GM21786 (cell line): ENCODE measurements at regions not wholly inside any gene's neighbourhood (a gene's known extent, or its start where the extent isn't known, plus 50 kb on each side); places are given as distances from the start of the nearest gene placed in this dataset.

ENCODE experiments used
- ATAC-seq: cut with Tn5 transposase; IDR thresholded peaks from one replicate; pipeline ENCODE4 v1.9.1; 2021; ENCODE audit not compliant: unreplicated experiment

DNA sequence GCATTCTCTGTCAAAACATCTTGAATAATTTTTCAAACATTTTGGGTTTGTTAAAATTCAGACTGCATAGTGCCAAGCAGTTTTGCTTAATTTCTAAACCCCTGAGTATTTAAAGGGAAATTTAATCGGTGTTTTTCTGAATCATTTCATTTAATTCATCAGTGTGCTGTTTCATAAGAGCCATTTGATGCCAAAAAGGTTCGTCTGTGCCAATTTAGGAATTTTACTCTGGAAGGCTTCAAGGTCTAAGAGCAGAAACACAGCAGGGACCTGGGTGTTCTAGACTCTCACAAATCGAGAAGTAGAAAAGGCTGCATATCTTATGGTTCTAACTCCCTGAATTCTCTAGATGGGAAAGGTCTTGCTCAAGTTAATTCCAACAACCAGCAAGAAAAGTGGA is 311.9 kb upstream of the NT5C1B start:
- no peak for ATAC-seq

DNA sequence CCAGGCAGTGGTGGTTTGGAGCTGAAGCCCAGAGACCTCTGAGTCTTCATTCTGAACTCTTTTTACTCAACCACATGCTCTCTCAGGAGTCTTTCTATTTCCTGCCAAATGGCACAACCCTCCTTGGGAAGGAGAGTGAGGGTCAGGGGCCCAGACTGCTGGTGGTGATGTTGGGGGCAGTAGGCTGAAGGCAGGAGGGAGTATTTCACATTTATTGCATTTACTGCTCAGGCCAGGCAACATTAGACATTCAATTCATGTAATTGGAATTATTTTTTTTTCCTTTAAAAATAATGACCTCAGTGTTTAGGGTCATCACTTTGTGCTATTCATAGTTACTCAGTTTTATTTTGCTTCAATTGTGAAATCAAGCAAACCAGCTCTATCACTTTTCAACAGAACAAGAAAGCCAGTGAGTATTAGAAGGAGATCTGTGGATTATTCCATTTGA is 311.3 kb upstream of the NT5C1B start:
- no peak for ATAC-seq

DNA sequence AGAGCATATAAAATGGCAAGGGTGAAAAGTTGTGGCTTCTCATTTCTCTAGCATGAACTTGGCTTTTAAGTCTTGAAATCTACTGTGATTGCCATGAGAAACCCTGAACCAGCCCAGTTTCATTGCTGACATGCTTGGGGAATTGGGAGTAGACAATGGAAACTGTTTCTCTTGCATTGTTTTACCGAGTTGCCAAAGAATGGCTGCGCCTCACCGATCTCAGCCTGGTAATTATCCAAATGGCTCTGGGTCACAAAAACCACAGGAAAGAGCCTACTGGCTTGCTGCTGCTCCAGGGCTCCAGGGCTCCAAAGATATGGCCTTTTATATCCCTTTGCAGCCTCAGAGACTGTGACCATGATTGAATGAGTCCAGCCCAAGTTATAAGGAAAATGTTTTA is 310.4 kb upstream of the NT5C1B start:
- no peak for ATAC-seq

DNA sequence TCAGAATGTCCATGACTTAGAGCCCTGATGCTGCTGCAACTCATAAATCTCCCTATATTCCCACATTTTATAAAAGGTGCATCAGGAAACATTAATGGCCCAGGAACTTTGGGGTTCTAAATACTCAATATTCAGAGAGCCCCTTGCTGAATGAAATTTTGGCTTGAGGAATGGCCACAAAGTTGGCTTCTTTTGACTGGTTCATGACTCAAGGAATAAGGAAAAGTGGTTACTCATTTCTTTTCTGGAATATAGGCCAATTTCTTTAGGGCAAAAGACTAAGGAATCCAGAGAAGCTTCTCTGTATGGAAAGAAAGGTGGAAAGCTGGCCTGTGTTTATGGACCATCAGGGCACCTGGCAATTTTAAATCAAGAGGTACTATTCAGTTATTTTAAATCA is 308.9 kb upstream of the NT5C1B start:
- ATAC-seq, result no peak

DNA sequence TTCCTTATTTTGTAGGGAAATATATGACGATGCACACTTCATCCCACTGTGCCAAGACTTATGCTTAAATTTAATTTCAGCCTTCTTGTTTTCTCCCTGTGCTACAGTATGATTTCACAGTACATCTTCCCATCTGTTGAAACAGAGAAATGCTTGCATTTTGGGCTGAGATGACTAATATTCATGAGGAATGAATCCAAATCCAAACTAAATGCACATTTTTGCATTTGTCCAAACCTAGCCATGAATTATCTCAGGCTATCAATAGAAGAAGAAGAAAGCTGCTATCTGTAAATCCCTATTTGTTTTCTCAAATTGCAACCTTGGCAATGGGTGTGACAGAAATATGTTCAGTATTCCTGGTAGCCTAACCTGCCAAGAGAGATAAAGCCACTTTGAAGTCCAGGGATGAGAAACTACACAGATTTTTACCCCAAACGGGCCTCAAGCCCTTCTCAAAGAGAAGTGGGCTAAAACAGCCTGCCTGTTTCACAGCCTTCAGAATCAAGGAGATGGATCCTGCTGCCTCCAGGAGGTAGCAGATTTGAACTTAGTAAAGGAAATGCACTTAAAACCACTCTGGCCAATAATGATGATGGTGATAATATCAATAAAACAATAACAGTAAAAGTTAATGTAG is 306.9 kb upstream of the NT5C1B start:
- no peak for ATAC-seq

DNA sequence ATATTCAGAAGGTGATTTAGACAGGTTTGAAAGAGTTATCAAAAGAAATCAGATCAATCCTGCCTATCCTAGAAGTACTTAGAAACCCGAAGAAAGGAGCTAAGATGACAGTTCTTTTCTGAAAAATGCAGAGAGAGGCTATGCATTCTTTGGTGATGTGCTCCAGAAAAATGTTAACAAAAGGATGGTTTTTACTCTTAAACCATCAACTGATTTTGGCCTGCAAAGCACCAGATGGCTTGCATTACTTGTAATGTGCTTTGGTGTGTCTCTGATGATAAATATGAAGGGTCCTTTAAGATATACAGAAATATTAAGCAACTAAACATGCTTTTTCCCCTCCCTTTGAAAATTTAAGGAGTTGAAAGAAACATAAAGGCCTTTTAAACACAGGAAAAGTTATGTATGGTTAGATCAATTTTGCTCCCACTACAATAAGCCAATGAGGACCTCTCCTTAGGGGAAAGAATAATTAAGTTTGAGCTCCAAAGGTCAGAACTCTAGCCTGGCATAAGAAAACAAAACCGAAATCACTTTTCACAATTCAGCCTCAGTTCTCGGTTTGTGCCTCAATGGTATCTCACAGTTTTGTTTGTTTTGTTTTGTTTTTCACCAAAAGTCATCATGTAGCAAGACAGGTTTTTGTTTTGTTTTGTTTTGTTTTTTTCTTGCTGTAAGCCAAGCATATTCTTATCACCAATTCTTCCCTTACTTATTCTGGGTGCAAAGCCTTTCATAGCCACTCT is 302.4 kb upstream of the NT5C1B start:
- ATAC-seq, result no peak

DNA sequence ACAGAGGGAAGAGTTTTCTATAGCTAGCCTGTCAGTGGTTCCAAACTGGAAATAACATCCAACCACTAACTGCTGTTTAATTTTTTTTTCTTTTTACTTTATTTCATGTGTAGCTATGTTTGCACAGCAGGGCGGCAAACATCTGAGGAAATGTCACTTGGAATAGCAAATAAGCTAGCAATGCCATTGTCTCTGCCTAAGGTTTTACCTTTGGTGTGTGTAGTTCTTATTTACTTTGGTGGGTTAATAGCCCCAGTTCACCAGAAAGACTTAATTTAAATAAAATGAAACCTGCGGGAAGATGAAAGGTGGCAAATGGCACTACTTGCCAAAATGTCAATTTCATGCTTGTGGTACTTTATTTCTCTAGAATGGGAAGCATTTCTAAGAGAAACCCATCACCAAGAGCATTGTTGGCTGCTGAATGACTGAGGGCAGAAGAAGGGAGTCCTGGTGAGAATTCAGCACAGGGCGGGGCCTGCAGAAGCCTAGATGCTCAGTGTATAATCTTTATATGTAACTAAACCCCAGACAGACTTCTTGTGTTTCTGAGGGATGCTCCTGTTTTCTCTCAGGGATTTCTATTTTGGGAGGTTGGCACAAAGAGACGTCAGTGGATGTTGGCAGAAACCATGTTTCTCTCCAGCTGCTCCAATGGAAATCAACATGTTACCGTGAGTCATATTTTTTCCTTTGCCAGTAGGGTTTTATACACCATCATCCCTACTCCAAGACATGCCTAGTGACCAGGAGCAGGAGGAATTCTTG is 300.4 kb upstream of the NT5C1B start:
- ATAC-seq, result no peak

DNA sequence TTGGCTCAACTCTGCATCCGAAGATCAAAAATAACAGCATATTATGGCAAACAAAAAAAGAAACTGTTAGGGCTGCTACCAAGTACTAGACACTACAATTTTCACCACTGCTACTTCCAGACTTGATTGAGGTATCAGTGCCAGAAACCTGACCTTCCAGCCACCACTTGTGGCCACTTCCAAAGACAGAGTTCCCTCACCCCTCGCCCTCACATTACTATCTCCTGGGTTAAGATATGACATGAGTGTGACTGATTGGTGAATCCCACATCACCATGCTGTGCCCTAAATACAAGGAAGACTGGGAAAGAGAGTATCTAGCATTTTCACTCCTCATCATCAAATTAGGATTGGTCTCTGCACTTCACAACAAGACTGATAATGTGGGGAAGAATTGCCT is 296.1 kb upstream of the NT5C1B start:
- no peak for ATAC-seq

DNA sequence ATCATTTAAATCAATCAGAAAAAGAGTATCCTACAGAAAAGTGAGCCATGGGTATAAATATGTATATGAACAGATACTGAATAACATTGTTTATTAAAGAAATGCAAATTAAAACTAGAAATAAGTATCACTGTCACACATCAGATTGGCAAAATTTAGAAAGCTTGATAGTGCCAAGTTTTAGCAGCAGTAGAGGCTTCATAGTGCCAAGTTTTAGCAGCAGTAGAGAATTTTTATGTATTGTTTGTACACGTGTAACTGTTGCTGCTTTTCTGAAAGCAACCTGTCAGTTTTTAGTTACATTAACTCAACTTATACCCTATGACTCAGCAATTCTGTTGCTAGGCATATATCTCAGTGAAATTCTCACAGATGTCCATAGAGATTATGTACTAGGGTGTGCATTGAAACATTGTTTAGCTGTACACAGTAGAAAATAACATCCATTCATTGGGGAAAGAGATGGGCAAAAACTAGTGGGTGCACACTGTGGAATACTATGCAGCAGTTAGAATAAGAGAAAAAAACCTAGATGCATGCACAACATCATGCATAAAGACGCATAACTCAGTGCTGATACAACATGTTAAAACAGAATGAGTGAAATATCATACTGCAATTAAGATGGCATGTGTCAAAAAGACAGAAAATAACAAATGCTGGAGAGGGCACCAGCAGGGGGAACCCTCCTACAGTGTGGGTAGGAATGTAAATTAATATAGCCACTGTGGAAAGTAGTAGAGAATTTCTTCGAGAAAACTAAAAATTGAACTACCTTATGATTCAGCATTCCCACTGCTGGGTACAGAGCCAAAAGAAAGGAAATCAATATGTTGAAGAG is 294.5 kb upstream of the NT5C1B start:
- no peak for ATAC-seq

DNA sequence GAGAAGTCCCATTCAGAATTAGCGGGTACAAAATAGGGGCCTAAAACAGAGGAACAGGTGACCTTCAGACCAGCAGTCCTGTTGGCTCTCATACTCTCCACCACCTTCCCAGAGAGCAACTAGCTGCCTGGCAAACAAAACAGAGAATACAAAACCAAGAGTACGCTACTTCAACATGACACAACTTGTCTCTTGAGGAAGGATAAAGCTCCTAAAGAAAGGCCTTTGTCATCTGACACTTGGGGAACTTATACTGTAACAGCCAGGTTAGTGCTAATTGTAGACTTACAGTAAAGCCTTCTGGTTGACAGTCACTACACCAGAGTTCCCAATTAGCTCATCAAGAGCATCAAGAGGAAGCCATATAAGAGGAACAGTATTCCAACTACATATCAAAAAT is 282.1 kb upstream of the NT5C1B start:
- ATAC-seq, result no peak

DNA sequence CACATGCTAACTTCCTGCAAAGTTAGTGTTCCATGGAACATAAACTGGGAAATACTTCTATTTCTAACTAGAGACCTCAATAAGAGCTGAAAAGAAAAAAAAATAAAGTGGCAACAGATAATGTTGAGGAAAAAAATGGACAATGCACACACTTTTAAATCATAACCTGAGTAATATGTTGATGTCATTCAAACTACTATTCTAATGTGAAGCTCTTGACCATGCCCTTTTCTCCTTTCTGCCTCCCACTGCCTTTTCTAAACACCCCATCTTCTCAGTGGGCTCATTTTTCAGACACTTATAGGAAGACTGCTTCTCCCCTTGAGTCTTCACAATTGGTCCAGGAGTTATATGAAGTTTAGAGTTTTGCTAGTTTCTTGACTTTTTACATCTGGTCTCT is 280.9 kb upstream of the NT5C1B start:
- no peak for ATAC-seq

DNA sequence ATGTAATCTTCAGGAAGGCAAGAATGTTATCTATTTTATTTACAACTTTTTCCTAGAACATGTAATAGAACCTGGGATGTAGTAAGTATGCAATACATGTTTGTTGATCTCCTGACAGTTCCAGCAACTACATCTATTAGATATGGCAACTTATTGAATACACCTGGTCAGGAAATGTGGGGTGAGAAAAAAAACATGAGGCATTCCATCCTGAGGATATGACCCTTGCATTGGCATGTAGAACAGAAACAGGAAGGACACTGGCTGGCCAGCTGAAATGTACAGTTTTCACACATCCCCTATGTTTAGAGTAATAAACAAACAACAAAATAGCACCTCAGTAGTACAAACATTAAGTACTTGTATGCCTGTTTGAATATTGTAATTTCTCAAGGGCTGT is 272.6 kb upstream of the NT5C1B start:
- ATAC-seq, result no peak

DNA sequence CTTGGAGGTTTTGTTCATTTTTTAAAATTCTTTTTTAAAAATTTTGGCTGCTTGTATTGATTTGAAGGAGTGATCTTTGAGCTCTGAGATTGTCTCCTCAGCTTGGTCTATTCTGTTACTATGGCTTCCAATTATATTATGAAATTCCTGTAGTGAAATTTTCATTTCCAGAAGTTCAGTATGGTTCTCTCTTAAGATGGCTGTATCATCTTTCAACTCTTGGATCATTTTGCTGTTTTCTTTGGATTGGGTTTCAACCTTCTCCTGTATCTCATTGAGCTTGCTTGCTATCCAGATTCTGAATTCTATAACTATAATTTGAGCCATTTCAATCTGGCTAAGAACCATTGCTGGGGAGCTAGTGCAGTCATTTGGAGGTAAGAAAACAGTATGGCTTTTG is 270.8 kb upstream of the NT5C1B start:
- ATAC-seq, result no peak

DNA sequence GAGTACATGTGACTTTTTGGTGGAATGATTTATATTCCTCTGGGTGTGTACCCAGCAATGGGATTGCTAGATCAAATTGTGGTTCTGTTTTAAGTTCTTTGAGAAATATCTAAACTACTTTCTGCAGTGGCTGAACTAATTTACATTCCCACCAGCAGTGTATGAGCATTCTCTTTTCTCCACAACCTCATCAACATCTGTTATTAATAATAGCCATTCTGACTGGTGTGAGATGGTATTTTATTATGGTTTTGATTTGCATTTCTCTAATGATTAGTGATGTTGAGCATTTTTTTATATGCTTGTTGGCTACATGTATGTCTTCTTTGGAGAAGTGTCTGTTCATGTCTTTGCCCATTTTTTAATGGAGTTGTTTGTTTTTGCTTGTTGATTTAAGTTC is 267.4 kb upstream of the NT5C1B start:
- no peak for ATAC-seq

DNA sequence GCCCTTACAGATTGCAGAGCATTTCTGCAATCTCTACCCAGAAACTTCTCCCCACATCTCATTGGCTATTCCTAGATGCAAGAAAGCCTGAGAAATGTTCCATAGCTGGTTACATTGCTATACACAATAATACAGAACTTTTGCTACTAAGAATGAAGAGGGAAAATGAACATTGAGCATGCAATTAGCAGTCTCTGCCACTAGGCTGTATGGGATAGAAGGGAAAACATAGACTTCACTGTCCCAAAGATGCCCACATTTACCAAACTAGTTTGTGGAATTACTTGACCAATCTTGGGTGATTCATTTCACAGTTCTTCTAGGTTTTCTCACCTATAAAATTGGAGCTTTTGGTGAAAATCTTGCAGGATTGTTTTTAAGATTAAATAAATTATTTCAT is 265.7 kb upstream of the NT5C1B start:
- ATAC-seq, result no peak

DNA sequence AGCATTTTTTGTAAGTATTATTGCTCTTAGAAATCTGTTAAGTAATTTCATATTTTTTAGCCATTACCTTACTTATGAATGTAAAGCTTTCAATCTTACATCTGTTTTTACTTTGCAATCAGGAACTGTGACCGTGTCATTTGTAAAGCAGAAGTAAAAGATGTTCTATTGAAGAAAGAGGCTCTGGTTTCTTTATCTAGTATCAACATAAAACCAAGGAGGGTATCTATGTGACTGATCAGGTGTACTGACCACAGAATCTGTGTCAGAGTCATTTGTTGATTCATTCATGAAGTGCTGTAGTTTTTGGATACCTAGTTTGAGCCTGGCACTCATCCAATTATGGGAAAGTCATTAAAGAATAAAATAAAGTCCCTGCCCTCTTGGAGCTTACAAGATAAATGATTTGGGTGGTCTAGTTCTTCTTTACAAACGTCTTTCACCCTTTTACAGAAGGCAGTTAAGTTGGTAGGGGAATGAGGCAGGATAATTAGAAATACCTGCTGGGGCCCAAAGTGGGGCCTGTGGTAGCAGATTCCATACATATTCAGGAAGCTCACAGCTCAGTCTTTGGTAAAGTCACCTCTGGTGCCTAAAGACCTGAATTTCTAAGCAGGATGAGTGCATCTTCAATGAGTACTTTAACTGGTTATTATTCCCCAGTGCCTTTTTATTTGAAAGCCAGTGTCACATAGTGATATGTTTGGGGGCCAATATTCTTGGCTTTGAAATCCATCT is 260.6 kb upstream of the NT5C1B start:
- ATAC-seq, result peak; percentile 77

DNA sequence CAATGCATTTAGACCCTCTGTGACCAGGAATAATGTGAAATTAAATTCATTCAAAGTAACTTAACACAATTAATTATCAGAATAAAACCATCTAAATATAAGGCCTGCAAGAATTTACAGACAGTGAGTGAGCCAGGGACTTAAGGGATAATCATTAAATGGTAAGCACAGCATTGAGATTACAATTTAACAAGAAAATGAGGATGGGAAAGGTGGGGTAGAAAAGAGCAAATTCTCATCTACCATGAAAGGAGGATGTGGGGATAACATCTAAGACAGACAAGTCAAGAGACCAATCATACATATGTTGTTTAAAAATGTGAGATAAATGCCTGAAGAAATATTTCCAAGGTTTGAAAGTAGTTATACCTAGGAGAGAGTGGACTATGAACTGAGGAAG is 259.3 kb upstream of the NT5C1B start:
- no peak for ATAC-seq

DNA sequence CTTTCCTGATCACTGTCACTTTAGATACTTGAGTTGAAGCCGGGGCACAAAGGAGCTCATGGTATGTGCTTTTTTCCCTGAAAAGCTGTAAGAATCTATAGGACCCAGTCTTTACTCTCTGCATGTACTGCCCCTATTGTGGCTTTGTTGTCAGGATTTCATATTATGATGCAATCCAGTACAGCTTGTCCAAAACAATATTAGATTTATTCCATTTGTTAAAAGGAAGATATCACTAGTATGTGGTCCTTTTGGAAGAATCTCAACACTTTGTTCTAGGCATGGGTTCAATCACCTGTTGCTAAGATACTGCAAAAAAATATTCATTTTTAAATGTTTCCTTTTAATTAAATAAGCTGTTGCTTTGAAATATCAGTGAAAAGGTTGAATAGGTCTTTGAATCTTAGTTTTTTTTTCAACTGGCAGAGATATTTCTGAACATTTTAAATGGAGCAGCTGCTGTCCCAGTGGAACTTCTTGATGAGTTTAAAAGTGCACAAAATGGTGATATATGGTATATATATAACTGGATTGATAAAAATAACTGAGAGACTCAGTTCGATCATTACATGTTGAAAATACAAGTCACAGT is 256.6 kb upstream of the NT5C1B start:
- ATAC-seq, result no peak

DNA sequence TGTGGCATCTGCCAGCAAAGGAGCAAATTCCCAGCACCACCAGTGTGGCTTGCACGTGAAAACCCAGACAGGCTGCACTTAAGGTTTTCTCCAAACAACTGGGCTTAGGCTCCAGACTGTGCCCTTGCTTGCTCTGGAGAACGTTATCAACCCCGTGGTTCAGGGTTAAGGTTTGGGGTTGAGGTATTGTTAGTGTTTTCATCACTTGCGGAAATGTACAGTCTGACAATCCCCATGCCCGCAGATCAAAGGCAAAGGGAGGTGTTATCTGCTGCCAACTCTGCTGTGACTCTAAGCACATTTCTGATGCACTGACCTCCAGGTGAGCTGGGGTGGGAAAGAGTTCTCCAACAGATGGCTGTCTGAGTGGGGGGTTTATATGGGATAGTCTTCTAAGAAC is 253.5 kb upstream of the NT5C1B start:
- ATAC-seq, result no peak
